ENCODE measurements at regions not wholly inside any gene's neighbourhood (a gene's known extent, or its start where the extent isn't known, plus 50 kb on each side); places are given as distances from the start of the nearest gene placed in this dataset.

- no peak for DNase-seq
Measured at GRCh38 chr9:117480729-117481128, 65.9 kb upstream of the ASTN2 start.

- DNase-seq, result no peak
Measured at GRCh38 chr9:117480253-117480652, 65.4 kb upstream of the ASTN2 start.

GRCh38 chr9:117473293-117473692 lies 58.4 kb upstream of the ASTN2 start:
- DNase-seq, result no peak

GRCh38 chr9:117470902-117471301 lies 56.0 kb upstream of the ASTN2 start:
- DNase-seq, result no peak

- no peak for DNase-seq
Measured at GRCh38 chr9:117470455-117470854, 55.6 kb upstream of the ASTN2 start.

GRCh38 chr9:117466111-117466510 lies 51.3 kb upstream of the ASTN2 start:
- DNase-seq, result no peak

- no peak for DNase-seq
Measured at GRCh38 chr9:117465706-117466105, 50.8 kb upstream of the ASTN2 start.

GRCh38 chr9:117464941-117465616 lies 50.2 kb upstream of the ASTN2 start:
- peak; percentile 92 for DNase-seq

All from NCI-H1694 (cell line).